HCT116 (cell line): ENCODE measurements at regions not wholly inside any gene's neighbourhood (a gene's known extent, or its start where the extent isn't known, plus 50 kb on each side); places are given as distances from the start of the nearest gene placed in this dataset.

Source experiments
- ATF3 ChIP-seq: IDR thresholded peaks from 2 replicates; pipeline ENCODE4 v1.6.1; 2012
- CTCF ChIP-seq, 3 experiments: fragments of 200-600 bp in 1 of 3; sonication (generic) in 1 of 3; IDR thresholded peaks in 2 of 3; conservative IDR thresholded peaks in 1 of 3; 2 replicates each; pipeline ENCODE4 v1.5.1; 2012 to 2017; ENCODE audit warnings: low read depth in 2 of 3, low read length in 2 of 3, antibody characterized with exemption in 1 of 3, borderline replicate concordance in 1 of 3, control low read depth in 1 of 3, mild to moderate bottlenecking in 1 of 3, mixed read lengths in 1 of 3, mixed run types in 1 of 3, moderate library complexity in 1 of 3; ENCODE audit not compliant: insufficient read depth in 1 of 3
- SRF ChIP-seq: IDR thresholded peaks from 2 replicates; pipeline ENCODE4 v1.6.1; 2012; ENCODE audit warnings: low read depth
- TCF7L2 ChIP-seq: IDR thresholded peaks from 2 replicates; pipeline ENCODE4 v1.7.0; 2011; ENCODE audit warnings: borderline replicate concordance, inconsistent platforms; ENCODE audit not compliant: insufficient read depth, insufficient read length; ENCODE audit errors: extremely low read depth
- ZFX ChIP-seq: fragments of 450-650 bp; IDR thresholded peaks from 2 replicates; pipeline ENCODE4 v1.6.1; 2017
- ZNF274 ChIP-seq: fragments of 200-500 bp; sonication (Bioruptor generic); IDR thresholded peaks from 2 replicates; pipeline ENCODE4 v1.6.1; 2014; ENCODE audit warnings: mild to moderate bottlenecking, low read depth, low read length, inconsistent platforms

- TF ChIP-seq CTCF (IDR thresholded peaks at IDR 0.05 in 2 of 3, conservative IDR thresholded peaks at IDR 0.05 in 1 of 3; ENCODE audit: borderline replicate concordance in 1 of 3, insufficient read depth in 1 of 3, low read depth in 2 of 3, low read length in 2 of 3), result no peak
- no peak for TF ChIP-seq SRF
- no peak for TF ChIP-seq ATF3
- no peak for TF ChIP-seq ZNF274
- no peak for TF ChIP-seq TCF7L2
- no peak for TF ChIP-seq ZFX
These were observed 178.0 kb upstream of the TBL1XR1 start for GRCh38 chr3:177375316-177375715.
